ENCODE measurements at regions not wholly inside any gene's neighbourhood (a gene's known extent, or its start where the extent isn't known, plus 50 kb on each side); places are given as distances from the start of the nearest gene placed in this dataset.

DNA sequence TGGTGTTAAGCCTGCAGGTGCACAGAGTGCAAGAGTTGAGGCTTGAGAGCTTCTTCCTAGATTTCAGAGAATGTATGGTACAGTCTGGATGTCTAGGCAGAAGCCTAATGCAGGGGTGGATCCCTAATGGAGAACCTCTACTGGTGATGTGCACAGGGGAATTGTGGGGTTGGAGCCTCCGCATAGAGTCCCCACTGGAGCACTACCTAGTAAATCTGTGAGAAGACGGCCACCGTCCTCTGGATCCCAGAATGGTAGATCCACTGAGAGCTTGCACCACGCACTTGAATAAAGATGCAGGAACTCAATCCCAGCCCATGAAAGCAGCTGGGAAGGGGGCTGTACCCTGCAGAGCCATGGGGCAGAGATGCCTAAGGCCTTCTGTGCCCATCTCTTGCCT, 699.4 kb upstream of the FAM174A start (continued):
- no peak for TF ChIP-seq RXRA (IDR thresholded peaks at IDR 0.05; ENCODE audit: insufficient read depth, low read depth, low read length)

DNA sequence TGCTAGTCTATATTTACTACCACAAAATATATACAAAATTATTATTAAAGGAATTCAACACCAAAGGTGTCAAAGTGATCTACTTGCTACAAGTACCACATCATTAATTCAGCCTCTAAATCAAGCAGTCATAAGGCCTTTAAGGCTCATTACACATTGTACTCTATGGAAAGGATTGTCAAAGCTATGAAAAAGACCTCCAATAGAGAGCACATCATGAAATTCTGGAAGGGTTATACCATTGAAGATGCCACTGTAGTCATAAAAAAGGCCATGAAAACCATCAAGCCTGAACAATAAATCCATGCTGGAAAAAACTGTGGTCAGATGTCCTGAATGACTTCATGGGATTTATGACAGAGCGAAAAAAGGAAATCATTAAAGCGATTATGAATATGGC, 708.0 kb upstream of the FAM174A start:
- H3K79me2 ChIP-seq (ENCODE audit: control insufficient read depth in 1 of 2, insufficient read depth in 2 of 2, low read length in 2 of 2): no peaks in the 10 kb centered on the region
- no peak overlapping the region for H2BK15ac ChIP-seq (ENCODE audit: low read length)
- no peak overlapping the region for H3K18ac ChIP-seq (ENCODE audit: extremely low read depth, low read length)
- no peaks in the 10 kb centered on the region for H3K27me3 ChIP-seq (replicated peaks in 1 of 4; ENCODE audit: control insufficient read depth in 3 of 4, extremely low read depth in 1 of 4, insufficient read depth in 3 of 4, low read length in 3 of 4)
- no peak overlapping the region for H2AFZ ChIP-seq (ENCODE audit: low read length)
- no peak overlapping the region for H3K56ac ChIP-seq (replicated peaks; ENCODE audit: insufficient read length, low read depth, low read length)
- no peak overlapping the region for H3K4ac ChIP-seq (replicated peaks; ENCODE audit: insufficient read length, low read depth, low read length)
- H2BK12ac ChIP-seq (ENCODE audit: low read depth, low read length): no peak overlapping the region
- H4K20me1 ChIP-seq (replicated peaks in 1 of 2; ENCODE audit: control insufficient read depth in 1 of 2, insufficient read depth in 2 of 2, low read length in 2 of 2): no peaks in the 10 kb centered on the region
- H3K79me1 ChIP-seq (ENCODE audit: low read depth, low read length): no peaks in the 10 kb centered on the region
- H3K23me2 ChIP-seq (ENCODE audit: low read depth, low read length): no peaks in the 10 kb centered on the region
- H3K23ac ChIP-seq (ENCODE audit: insufficient read length): no peak overlapping the region
- no peak overlapping the region for H2AK5ac ChIP-seq (ENCODE audit: low read depth, low read length)
- CTCF ChIA-PET (ENCODE audit: partially characterized antibody): no interaction called here
- 87% methylated on average over 2 of the region's 2 CpGs; no CpG with 5 or more reads in 1 of the 2 experiments for WGBS, 2 experiments (ENCODE audit: extremely low coverage in 1 of 2, insufficient coverage in 1 of 2, insufficient read length in 1 of 2, insufficient replicate concordance in 2 of 2, low coverage in 1 of 2, low lambda C conversion rate in 2 of 2, missing lambda C conversion rate in 1 of 2)
- POLR2A ChIA-PET (ENCODE audit: partially characterized antibody): no interaction called here
- H3K4me1 ChIP-seq (replicated peaks in 1 of 4; ENCODE audit: control insufficient read depth in 3 of 4, insufficient read depth in 4 of 4, low read length in 3 of 4): no peaks in the 10 kb centered on the region
- no peak overlapping the region for H4K8ac ChIP-seq (ENCODE audit: extremely low read depth, insufficient read depth, low read length)
- no peak overlapping the region for H3K9ac ChIP-seq (replicated peaks in 1 of 4; ENCODE audit: extremely low read depth in 1 of 4, low read depth in 3 of 4, low read length in 3 of 4)
- H4K5ac ChIP-seq (ENCODE audit: insufficient read length, low read depth, low read length): no peak overlapping the region
- H2BK5ac ChIP-seq (ENCODE audit: low read depth, low read length): no peak overlapping the region
- no peaks in the 10 kb centered on the region for H3K9me3 ChIP-seq (ENCODE audit: insufficient read depth in 2 of 2, low read depth in 1 of 2, low read length in 1 of 2)
- no peak overlapping the region for H2BK120ac ChIP-seq (replicated peaks; ENCODE audit: low read depth, low read length)
- no peak overlapping the region for H2BK20ac ChIP-seq (ENCODE audit: low read length)
- FAIRE-seq: no peak
- no peak overlapping the region for H3K27ac ChIP-seq (ENCODE audit: low read depth, low read length)
- no peaks in the 10 kb centered on the region for H3K36me3 ChIP-seq (ENCODE audit: control insufficient read depth in 2 of 4, insufficient read depth in 4 of 4, low read length in 3 of 4)
- no peak overlapping the region for H3K4me3 ChIP-seq (ENCODE audit: extremely low read depth in 1 of 4, insufficient read depth in 2 of 4, low read depth in 3 of 4, low read length in 4 of 4)
- H3K4me2 ChIP-seq (ENCODE audit: insufficient read depth in 1 of 2, low read depth in 2 of 2, low read length in 2 of 2): no peak overlapping the region
- no peak for DNase-seq (ENCODE audit: low read depth in 1 of 2, low spot score in 2 of 2)
- H4K91ac ChIP-seq (replicated peaks; ENCODE audit: insufficient read length, low read length): no peak overlapping the region
- no peak overlapping the region for H3K14ac ChIP-seq (ENCODE audit: insufficient read length)
- TF ChIP-seq CTBP2 (IDR thresholded peaks at IDR 0.05; ENCODE audit: borderline replicate concordance, insufficient read depth, insufficient read length, low read length): no peak
- no peak for TF ChIP-seq CREB1 (IDR thresholded peaks at IDR 0.05)
- no peak for TF ChIP-seq JUND (IDR thresholded peaks at IDR 0.05; ENCODE audit: low read length)
- no peak for TF ChIP-seq KDM4A (IDR thresholded peaks at IDR 0.05; ENCODE audit: low read depth, low read length, severe bottlenecking)
- TF ChIP-seq, protein P1, sequence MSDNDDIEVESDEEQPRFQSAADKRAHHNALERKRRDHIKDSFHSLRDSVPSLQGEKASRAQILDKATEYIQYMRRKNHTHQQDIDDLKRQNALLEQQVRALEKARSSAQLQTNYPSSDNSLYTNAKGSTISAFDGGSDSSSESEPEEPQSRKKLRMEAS (IDR thresholded peaks at IDR 0.05): no peak
- no peak for TF ChIP-seq KDM1A (IDR thresholded peaks at IDR 0.05; ENCODE audit: borderline replicate concordance, low read length)
- no peak for TF ChIP-seq CEBPB (IDR thresholded peaks at IDR 0.05; ENCODE audit: low read depth, low read length)
- no peak for TF ChIP-seq SP1 (IDR thresholded peaks at IDR 0.05; ENCODE audit: low read depth, low read length)
- TF ChIP-seq PHF8 (conservative IDR thresholded peaks at IDR 0.05; ENCODE audit: low read depth, low read length): no peak
- no peak for TF ChIP-seq SIN3A (conservative IDR thresholded peaks at IDR 0.05 in 1 of 2, IDR thresholded peaks at IDR 0.05 in 1 of 2; ENCODE audit: low read depth in 1 of 2, low read length in 2 of 2)
- TF ChIP-seq TAF7 (optimal IDR thresholded peaks at IDR 0.05; ENCODE audit: borderline replicate concordance, low read depth, low read length): no peak
- TF ChIP-seq CBX8 (IDR thresholded peaks at IDR 0.05; ENCODE audit: borderline replicate concordance, low read depth, low read length): no peak
- TF ChIP-seq GTF2F1 (IDR thresholded peaks at IDR 0.05; ENCODE audit: borderline replicate concordance, low read depth, low read length): no peak

Data from H1 (cell line).